Activated gamma-delta T cell (primary cell): ENCODE measurements at regions not wholly inside any gene's neighbourhood (a gene's known extent, or its start where the extent isn't known, plus 50 kb on each side); places are given as distances from the start of the nearest gene placed in this dataset.
"Not testable (repeated sequence)": the region's sequence is repeated elsewhere in the genome, so short reads cannot be mapped to it uniquely, and the experiment has no call there.

Experiments used
- DNase-seq: peaks from one replicate; lab custom pipeline; 2025; lab: John Stamatoyannopoulos, UW

GRCh38 chr10:123318516-123318915 is 164.3 kb downstream of the BUB3 start:
- DNase-seq: no peak

GRCh38 chr10:123320091-123320490 is 165.9 kb downstream of the BUB3 start:
- DNase-seq: no peak

GRCh38 chr10:123323884-123324283 is 169.7 kb downstream of the BUB3 start:
- DNase-seq: no peak

GRCh38 chr10:123325663-123326190 is 171.5 kb downstream of the BUB3 start:
- no peak for DNase-seq

- no peak for DNase-seq
Observed at GRCh38 chr10:123326674-123327073, 172.5 kb downstream of the BUB3 start.

- no peak for DNase-seq
Observed at GRCh38 chr10:123327450-123327849, 173.2 kb downstream of the BUB3 start.

- DNase-seq: no peak
Observed at GRCh38 chr10:123327896-123328295, 173.7 kb downstream of the BUB3 start.

GRCh38 chr10:123331438-123331837 is 177.2 kb downstream of the BUB3 start:
- DNase-seq: no peak

- no peak for DNase-seq
Observed at GRCh38 chr10:123346581-123346980, 192.4 kb downstream of the BUB3 start.

GRCh38 chr10:123348691-123349572 is 194.7 kb downstream of the BUB3 start:
- DNase-seq: no peak

GRCh38 chr10:123351715-123352114 is 197.5 kb downstream of the BUB3 start:
- no peak for DNase-seq

GRCh38 chr10:123354521-123354920 is 200.3 kb downstream of the BUB3 start:
- no peak for DNase-seq

GRCh38 chr10:123355748-123356481 is 201.7 kb downstream of the BUB3 start:
- no peak for DNase-seq

GRCh38 chr10:123356799-123357198 is 202.6 kb downstream of the BUB3 start:
- DNase-seq: no peak

GRCh38 chr10:123357421-123357930 is 203.3 kb downstream of the BUB3 start:
- DNase-seq: no peak

- DNase-seq: no peak
Observed at GRCh38 chr10:123359539-123359938, 205.3 kb downstream of the BUB3 start.

GRCh38 chr10:123361832-123362231 is 207.6 kb downstream of the BUB3 start:
- DNase-seq: no peak

- DNase-seq: no peak
Observed at GRCh38 chr10:123367195-123367594, 213.0 kb downstream of the BUB3 start.

- DNase-seq: not testable (repeated sequence)
Observed at GRCh38 chr10:123371626-123372025, 217.4 kb downstream of the BUB3 start.

GRCh38 chr10:123373591-123373990 is 219.4 kb downstream of the BUB3 start:
- DNase-seq: no peak

GRCh38 chr10:123375097-123375496 is 220.9 kb downstream of the BUB3 start:
- DNase-seq: no peak

- DNase-seq: no peak
Observed at GRCh38 chr10:123375738-123376137, 221.5 kb downstream of the BUB3 start.

- DNase-seq: no peak
Observed at GRCh38 chr10:123377883-123378282, 223.7 kb downstream of the BUB3 start.
